GM23338 (cell line): ENCODE measurements at regions not wholly inside any gene's neighbourhood (a gene's known extent, or its start where the extent isn't known, plus 50 kb on each side); places are given as distances from the start of the nearest gene placed in this dataset.

Experiments used
- ATAC-seq: fragments of 200-7000 bp; cut with Tn5 transposase; 3 replicates; pipeline ENCODE4 v1.9.1; 2020
- DNase-seq: peaks from one replicate; pipeline ENCODE4 v3.0.0-alpha.2; 2015; ENCODE audit warnings: low spot score
- H2AFZ ChIP-seq: fragments of 200-600 bp; sonication (generic); 2 replicates; pipeline ENCODE4 v1.8.0; 2016; ENCODE audit warnings: antibody characterized with exemption, mild to moderate bottlenecking, moderate library complexity
- H3F3A ChIP-seq: fragments of 200-600 bp; sonication (generic); replicated peaks from 2 replicates; pipeline ENCODE4 v1.8.0; 2017; ENCODE audit warnings: antibody characterized with exemption, mixed run types, low read depth
- H3K27ac ChIP-seq: fragments of 200-600 bp; sonication (generic); 2 replicates; pipeline ENCODE4 v1.6.1; 2016; ENCODE audit warnings: low read depth
- H3K27me3 ChIP-seq: fragments of 200-600 bp; sonication (generic); 2 replicates; pipeline ENCODE4 v1.8.0; 2016; ENCODE audit warnings: mild to moderate bottlenecking, mixed run types, moderate library complexity; ENCODE audit not compliant: insufficient read depth
- H3K36me3 ChIP-seq: fragments of 200-600 bp; sonication (generic); 2 replicates; pipeline ENCODE4 v1.8.0; 2016; ENCODE audit warnings: mild to moderate bottlenecking; ENCODE audit not compliant: insufficient read depth
- H3K4me1 ChIP-seq: fragments of 200-600 bp; sonication (generic); 2 replicates; pipeline ENCODE4 v1.8.0; 2016; ENCODE audit warnings: mild to moderate bottlenecking, moderate library complexity; ENCODE audit not compliant: insufficient read depth
- H3K4me2 ChIP-seq: fragments of 200-600 bp; sonication (generic); 2 replicates; pipeline ENCODE4 v1.7.1; 2017; ENCODE audit warnings: mixed run types
- H3K4me3 ChIP-seq: fragments of 200-600 bp; sonication (generic); 2 replicates; pipeline ENCODE4 v1.6.1; 2016; ENCODE audit warnings: mixed run types
- H3K79me2 ChIP-seq: fragments of 200-600 bp; sonication (generic); replicated peaks from 2 replicates; pipeline ENCODE4 v1.8.0; 2017; ENCODE audit warnings: mild to moderate bottlenecking; ENCODE audit not compliant: insufficient read depth
- H3K9me2 ChIP-seq: fragments of 200-600 bp; sonication (generic); 2 replicates; pipeline ENCODE4 v1.8.0; 2017; ENCODE audit not compliant: insufficient read depth
- H4K20me1 ChIP-seq: fragments of 200-600 bp; sonication (generic); replicated peaks from 2 replicates; pipeline ENCODE4 v1.8.0; 2017; ENCODE audit warnings: mild to moderate bottlenecking; ENCODE audit not compliant: insufficient read depth
- H3K27ac Mint-ChIP-seq: 2 replicates; pipeline ENCODE4 v1.8.0; 2020; ENCODE audit warnings: inconsistent platforms, mild to moderate bottlenecking, moderate library complexity, mixed read lengths
- H3K27me3 Mint-ChIP-seq: 3 replicates; pipeline ENCODE4 v1.8.0; 2022; ENCODE audit warnings: low read depth, mild to moderate bottlenecking, moderate library complexity, mixed read lengths, inconsistent platforms; ENCODE audit not compliant: insufficient read depth, poor library complexity
- H3K36me3 Mint-ChIP-seq: 3 replicates; pipeline ENCODE4 v1.8.0; 2021; ENCODE audit warnings: low read depth, mild to moderate bottlenecking, inconsistent platforms, moderate library complexity, mixed read lengths
- H3K4me1 Mint-ChIP-seq: 3 replicates; pipeline ENCODE4 v1.8.0; 2020; ENCODE audit warnings: mild to moderate bottlenecking, inconsistent platforms, mixed read lengths
- H3K4me3 Mint-ChIP-seq: 3 replicates; pipeline ENCODE4 v1.8.0; 2021; ENCODE audit warnings: moderate library complexity, mild to moderate bottlenecking, inconsistent platforms, mixed read lengths
- H3K9me3 Mint-ChIP-seq: 3 replicates; pipeline ENCODE4 v1.8.0; 2020; ENCODE audit warnings: moderate library complexity, mild to moderate bottlenecking, inconsistent platforms, mixed read lengths
- CREB1 ChIP-seq: fragments of 250-450 bp; sonication (Bioruptor Pico); IDR thresholded peaks from 2 replicates; pipeline ENCODE4 v1.5.0; 2020; ENCODE audit warnings: low read depth, mild to moderate bottlenecking, moderate library complexity
- CTCF ChIP-seq, 2 experiments: fragments of 200-600 bp in 1 of 2; sonication (generic) in 1 of 2; conservative IDR thresholded peaks; 2 replicates each; pipeline versions ENCODE4 v1.5.1 to v1.6.1; 2016 to 2017; ENCODE audit warnings: antibody characterized with exemption in 2 of 2, low read depth in 2 of 2, mild to moderate bottlenecking in 2 of 2, moderate library complexity in 1 of 2
- ETS1 ChIP-seq: IDR thresholded peaks from 2 replicates; pipeline ENCODE4 v1.6.1; 2016; ENCODE audit warnings: antibody characterized with exemption
- EZH2 ChIP-seq: fragments of 200-600 bp; sonication (generic); IDR thresholded peaks from one replicate; pipeline ENCODE4 v1.8.0; 2017; ENCODE audit warnings: antibody characterized with exemption, mild to moderate bottlenecking, low read depth; ENCODE audit not compliant: unreplicated experiment
- EZH2phosphoT487 ChIP-seq: fragments of 200-600 bp; sonication (generic); IDR thresholded peaks from one replicate; pipeline ENCODE4 v1.8.1; 2018; ENCODE audit warnings: antibody characterized with exemption; ENCODE audit not compliant: unreplicated experiment
- JUNB ChIP-seq: IDR thresholded peaks from one replicate; pipeline ENCODE4 v1.6.1; 2016; ENCODE audit warnings: antibody characterized with exemption; ENCODE audit not compliant: unreplicated experiment
- NANOG ChIP-seq: IDR thresholded peaks from 2 replicates; pipeline ENCODE4 v1.6.1; 2016; ENCODE audit warnings: antibody characterized with exemption, borderline replicate concordance
- POLR2AphosphoS5 ChIP-seq: IDR thresholded peaks from 2 replicates; pipeline ENCODE4 v1.6.1; 2016; ENCODE audit warnings: antibody characterized with exemption, low read depth
- STAT1 ChIP-seq: IDR thresholded peaks from one replicate; pipeline ENCODE4 v1.6.1; 2016; ENCODE audit warnings: antibody characterized with exemption; ENCODE audit not compliant: unreplicated experiment
- ZNF114 ChIP-seq: fragments of 250-450 bp; sonication (Bioruptor Pico); IDR thresholded peaks from 2 replicates; pipeline ENCODE4 v1.5.0; 2020; ENCODE audit warnings: mild to moderate bottlenecking, moderate library complexity
- ZNF331 ChIP-seq: fragments of 250-450 bp; sonication (Bioruptor Pico); IDR thresholded peaks from 2 replicates; pipeline ENCODE4 v1.5.0; 2020; ENCODE audit warnings: low read depth, mild to moderate bottlenecking, moderate library complexity
- ZNF462 ChIP-seq: fragments of 250-450 bp; sonication (Bioruptor Pico); IDR thresholded peaks from 2 replicates; pipeline ENCODE4 v1.5.0; 2020; ENCODE audit warnings: mild to moderate bottlenecking, moderate library complexity

GRCh38 chrX:97763981-97764380, 880.3 kb downstream of the RPA4 start (continued):
- TF ChIP-seq ZNF462 (no peak), EZH2phosphoT487 (no peak), NANOG (no peak), ZNF114 (no peak)

GRCh38 chrX:97766501-97767095, 882.9 kb downstream of the RPA4 start:
- no peak overlapping the region for H2AFZ ChIP-seq
- H4K20me1 ChIP-seq, result no peaks in the 10 kb centered on the region
- Mint-ChIP-seq H3K27ac (no peak overlapping the region), H3K9me3 (no peaks in the 10 kb centered on the region; the same call in 2 of the 3 replicates), H3K4me1 (peaks cover 31% of the 10 kb centered on the region), H3K36me3 (peaks cover 3% of the 10 kb centered on the region; the same call in 2 of the 3 replicates), H3K27me3 (no peaks in the 10 kb centered on the region), H3K4me3 (no peak overlapping the region)
- H3K27ac ChIP-seq, result no peak overlapping the region
- no peak for ATAC-seq
- H3K4me1 ChIP-seq, result peaks cover 24% of the 10 kb centered on the region
- H3K27me3 ChIP-seq, result no peaks in the 10 kb centered on the region
- DNase-seq, result no peak
- no peaks in the 10 kb centered on the region for H3K36me3 ChIP-seq
- TF ChIP-seq CTCF (conservative IDR thresholded peaks at IDR 0.05; ENCODE audit: low read depth in 2 of 2), result no peak
- TF ChIP-seq ZNF331, result no peak
- TF ChIP-seq POLR2AphosphoS5, result no peak
- TF ChIP-seq NANOG, result no peak
- no peak for TF ChIP-seq STAT1
- no peak for TF ChIP-seq ZNF114
- TF ChIP-seq EZH2, result no peak
- TF ChIP-seq JUNB, result no peak
- TF ChIP-seq EZH2phosphoT487, result no peak
- TF ChIP-seq CREB1 (CRISPR knock-in tag), result no peak
- no peak for TF ChIP-seq ETS1
- H3K4me2 ChIP-seq, result no peak overlapping the region
- no peak overlapping the region for H3K4me3 ChIP-seq
- peaks cover 10% of the 10 kb centered on the region; the same call in 1 of the 2 replicates for H3K9me2 ChIP-seq
- no peaks in the 10 kb centered on the region for H3K79me2 ChIP-seq
- no peaks in the 10 kb centered on the region for H3F3A ChIP-seq
